ENCODE measurements at regions not wholly inside any gene's neighbourhood (a gene's known extent, or its start where the extent isn't known, plus 50 kb on each side); places are given as distances from the start of the nearest gene placed in this dataset.

GRCh38 chr4:85061974-85062373 lies 95.5 kb upstream of the WDFY3 start:
- TF ChIP-seq SUZ12 (IDR thresholded peaks at IDR 0.05; ENCODE audit: extremely low read depth, insufficient read depth, insufficient read length) (no peak), YY1 (IDR thresholded peaks at IDR 0.05; ENCODE audit: insufficient read depth, insufficient read length) (no peak), ZNF274 (IDR thresholded peaks at IDR 0.05; ENCODE audit: low read depth, low read length) (no peak)

Measured in NT2/D1 (cell line).